ENCODE measurements at regions not wholly inside any gene's neighbourhood (a gene's known extent, or its start where the extent isn't known, plus 50 kb on each side); places are given as distances from the start of the nearest gene placed in this dataset.

DNA sequence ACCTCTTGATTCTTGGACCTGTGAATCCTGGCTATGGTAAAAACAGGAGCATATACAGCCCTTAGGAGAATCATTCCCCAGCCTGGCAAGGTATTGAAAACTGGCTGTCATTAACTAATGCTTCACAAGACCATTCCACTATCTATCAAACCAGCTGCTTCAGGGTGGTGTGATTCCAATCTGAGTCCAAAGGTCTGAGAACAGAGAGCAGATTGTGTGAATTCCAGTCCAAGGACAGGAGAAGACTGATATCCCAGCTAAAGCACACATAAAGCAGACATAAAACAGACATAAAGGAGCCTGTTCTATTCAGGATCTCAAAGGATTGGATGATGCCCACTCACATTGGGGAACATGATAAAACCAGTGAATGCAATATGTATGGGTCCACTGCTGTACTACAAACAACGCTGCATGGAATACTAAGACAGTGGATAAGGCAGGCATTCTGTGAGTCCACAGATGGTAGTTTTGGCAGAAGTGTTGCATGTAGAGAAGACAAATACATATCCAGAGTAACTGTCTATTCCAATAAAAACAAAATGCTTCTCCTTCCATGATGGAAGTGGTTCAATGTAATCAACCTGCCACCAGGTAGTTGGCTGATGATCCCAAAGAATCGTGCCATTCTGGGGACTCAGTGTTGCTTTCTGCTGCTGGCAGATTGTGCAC is 363.9 kb downstream of the KCNJ3 start:
- ChIA-PET CTCF (no interaction called here), POLR2A (ENCODE audit: low non-redundant PET) (no interaction called here)
- H3K27ac ChIP-seq, result no peak overlapping the region
- TF ChIP-seq CTCF (conservative IDR thresholded peaks at IDR 0.05; ENCODE audit: low read depth), result no peak
- no peak for DNase-seq (ENCODE audit: low spot score)

GRCh38 chr2:155060896-155061295 is 362.4 kb downstream of the KCNJ3 start:
- no peak overlapping the region for H3K27ac ChIP-seq
- ChIA-PET CTCF (no interaction called here), POLR2A (ENCODE audit: low non-redundant PET) (no interaction called here)
- TF ChIP-seq CTCF (conservative IDR thresholded peaks at IDR 0.05; ENCODE audit: low read depth), result no peak
- no peak for DNase-seq (ENCODE audit: low spot score)

- TF ChIP-seq CTCF (conservative IDR thresholded peaks at IDR 0.05; ENCODE audit: low read depth), result no peak
- ChIA-PET CTCF (no interaction called here), POLR2A (ENCODE audit: low non-redundant PET) (no interaction called here)
- H3K27ac ChIP-seq, result no peak overlapping the region
- DNase-seq (ENCODE audit: low spot score), result no peak
Measured at GRCh38 chr2:155054712-155055111, 356.2 kb downstream of the KCNJ3 start.

GRCh38 chr2:155043097-155043496 is 344.6 kb downstream of the KCNJ3 start:
- TF ChIP-seq CTCF (conservative IDR thresholded peaks at IDR 0.05; ENCODE audit: low read depth), result no peak
- POLR2A ChIA-PET (ENCODE audit: low non-redundant PET), result no interaction called here
- CTCF ChIA-PET, result no interaction called here
- no peak for DNase-seq (ENCODE audit: low spot score)
- H3K27ac ChIP-seq, result no peak overlapping the region

DNA sequence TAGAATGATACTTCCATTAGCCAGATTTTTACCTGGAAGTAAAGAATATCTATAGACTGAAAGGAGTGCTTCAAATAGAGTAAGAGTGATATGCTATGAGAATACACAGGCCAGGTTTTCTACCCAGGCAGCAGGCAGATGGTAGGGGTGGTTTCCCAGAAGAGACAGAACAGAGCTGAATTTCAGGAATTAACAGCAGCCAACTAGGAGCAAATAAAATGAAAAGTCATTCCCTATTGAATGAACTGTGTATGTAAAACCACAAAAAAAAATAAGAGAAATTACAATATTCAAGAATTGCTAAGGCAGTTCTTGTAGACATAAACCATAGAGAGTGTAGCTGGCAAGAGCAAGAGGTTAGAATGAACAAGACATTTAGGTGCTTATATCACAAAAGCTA is 336.8 kb downstream of the KCNJ3 start:
- no peak for TF ChIP-seq CTCF (conservative IDR thresholded peaks at IDR 0.05; ENCODE audit: low read depth)
- no peak for DNase-seq (ENCODE audit: low spot score)
- ChIA-PET CTCF (no interaction called here), POLR2A (ENCODE audit: low non-redundant PET) (no interaction called here)
- no peak overlapping the region for H3K27ac ChIP-seq

- H3K27ac ChIP-seq, result no peak overlapping the region
- no peak for DNase-seq (ENCODE audit: low spot score)
- TF ChIP-seq CTCF (conservative IDR thresholded peaks at IDR 0.05; ENCODE audit: low read depth), result no peak
- POLR2A ChIA-PET (ENCODE audit: low non-redundant PET), result no interaction called here
- CTCF ChIA-PET, result no interaction called here
Measured at GRCh38 chr2:155033652-155034051, 335.2 kb downstream of the KCNJ3 start.

- ChIA-PET POLR2A (ENCODE audit: low non-redundant PET) (no interaction called here), CTCF (no interaction called here)
- TF ChIP-seq CTCF (conservative IDR thresholded peaks at IDR 0.05; ENCODE audit: low read depth), result no peak
Measured at GRCh38 chr2:155030296-155030695, 331.8 kb downstream of the KCNJ3 start.

More at GRCh38 chr2:155030296-155030695, 331.8 kb downstream of the KCNJ3 start:
- DNase-seq (ENCODE audit: low spot score), result no peak
- H3K27ac ChIP-seq, result no peak overlapping the region

Measured in RWPE1 (cell line).